CD4-positive, alpha-beta memory T cell (primary cell): ENCODE measurements at regions not wholly inside any gene's neighbourhood (a gene's known extent, or its start where the extent isn't known, plus 50 kb on each side); places are given as distances from the start of the nearest gene placed in this dataset.

Experiments
- CTCF ChIA-PET: fragments of 350-600 bp; sonication (Branson Sonifier 250); formaldehyde crosslinking; loops from one replicate; lab custom pipeline; 2021; ENCODE audit warnings: inconsistent platforms; ENCODE audit not compliant: partially characterized antibody; lab: Charles Lee
- POLR2A ChIA-PET: fragments of 350-600 bp; sonication (Branson Sonifier 250); formaldehyde crosslinking; loops from one replicate; lab custom pipeline; 2021; ENCODE audit not compliant: partially characterized antibody; lab: Charles Lee
- DNase-seq, 5 donors: peaks; one replicate each; pipeline versions ENCODE4 v3.0.0 to v3.0.0-alpha.2; 2020 to 2022; ENCODE audit warnings: mixed read lengths in 1 of 5
- H3K27ac ChIP-seq: one replicate; pipeline ENCODE4 v1.7.0; 2013; ENCODE audit warnings: low read depth, low read length
- H3K27me3 ChIP-seq: 2 replicates; pipeline ENCODE4 v1.7.0; 2013; ENCODE audit warnings: mild to moderate bottlenecking, low read length, moderate library complexity; ENCODE audit not compliant: insufficient read depth
- H3K36me3 ChIP-seq: 2 replicates; pipeline ENCODE4 v1.7.0; 2013; ENCODE audit warnings: mild to moderate bottlenecking, low read length, moderate library complexity; ENCODE audit not compliant: insufficient read depth
- H3K4me1 ChIP-seq: 2 replicates; pipeline ENCODE4 v1.7.0; 2013; ENCODE audit warnings: mild to moderate bottlenecking, low read length, moderate library complexity; ENCODE audit not compliant: insufficient read depth
- H3K4me3 ChIP-seq, 2 donors: one replicate each; pipeline ENCODE4 v1.7.0; 2013; ENCODE audit warnings: low read length in 2 of 2, mild to moderate bottlenecking in 1 of 2
- H3K9me3 ChIP-seq, 2 donors: one replicate each; pipeline ENCODE4 v1.7.0; 2013; ENCODE audit warnings: low read length in 2 of 2, control low read depth in 1 of 2; ENCODE audit not compliant: control insufficient read depth in 1 of 2
- H3K27ac Mint-ChIP-seq, 7 donors: one replicate each; pipeline ENCODE4 v1.8.0; 2020 to 2021; ENCODE audit warnings: mixed read lengths in 7 of 7, mild to moderate bottlenecking in 6 of 7, inconsistent platforms in 3 of 7, moderate library complexity in 3 of 7
- H3K27me3 Mint-ChIP-seq, 2 donors: one replicate each; pipeline ENCODE4 v1.8.0; 2020 to 2021; ENCODE audit warnings: mixed read lengths in 2 of 2
- H3K36me3 Mint-ChIP-seq, 2 donors: one replicate each; pipeline ENCODE4 v1.8.0; 2020 to 2021; ENCODE audit warnings: mixed read lengths in 2 of 2, inconsistent platforms in 1 of 2, mild to moderate bottlenecking in 1 of 2
- H3K4me1 Mint-ChIP-seq, 4 donors: one replicate each; pipeline ENCODE4 v1.8.0; 2020 to 2021; ENCODE audit warnings: mixed read lengths in 4 of 4, mild to moderate bottlenecking in 1 of 4
- H3K4me3 Mint-ChIP-seq, 8 donors: one replicate each; pipeline ENCODE4 v1.8.0; 2020 to 2021; ENCODE audit warnings: mixed read lengths in 8 of 8, mild to moderate bottlenecking in 7 of 8, moderate library complexity in 6 of 8, inconsistent platforms in 3 of 8
- H3K9me3 Mint-ChIP-seq, 8 donors: one replicate each; pipeline ENCODE4 v1.8.0; 2020 to 2021; ENCODE audit warnings: mixed read lengths in 8 of 8, mild to moderate bottlenecking in 5 of 8, inconsistent platforms in 3 of 8, moderate library complexity in 1 of 8
- intact Hi-C: fragments of 100-400 bp; cut with micrococcal nuclease; formaldehyde crosslinking; loops from one replicate; pipeline ENCODE4 v1.15.1; 2023

DNA sequence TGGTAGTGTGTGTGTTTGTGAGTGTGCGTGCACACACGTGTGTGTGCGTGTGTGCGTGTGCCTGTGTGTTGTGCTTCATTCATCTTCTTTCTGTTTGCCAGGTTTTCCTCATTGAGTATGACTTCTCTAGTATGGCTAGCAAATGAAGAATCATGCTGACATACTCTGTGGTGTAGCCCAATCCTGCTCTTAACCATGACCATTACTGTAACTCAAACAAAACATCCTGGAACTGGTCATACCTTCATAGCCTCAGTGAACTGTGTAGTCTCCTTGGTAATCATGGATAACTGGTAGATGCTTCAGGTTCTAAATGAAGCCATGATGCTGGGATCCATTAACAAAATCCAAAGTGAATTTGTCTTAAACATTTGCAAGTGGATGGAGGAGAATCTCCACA lies 1117.7 kb downstream of the BCL11B start:
- H3K4me1 Mint-ChIP-seq = peaks cover 24 to 42% (median 31%) of the 10 kb centered on the region in 4 donors
- Histone ChIP-seq H3K4me1 (peaks cover 11% of the 10 kb centered on the region), H3K4me3 (no peak overlapping the region), H3K27me3 (no peaks in the 10 kb centered on the region), H3K27ac (no peak overlapping the region), H3K36me3 (no peaks in the 10 kb centered on the region), H3K9me3 (no peaks in the 10 kb centered on the region)
- ChIA-PET POLR2A (no interaction called here), CTCF (no interaction called here)
- peaks cover 0 to 4% (median under 1%) of the 10 kb centered on the region in 8 donors for H3K9me3 Mint-ChIP-seq
- intact Hi-C loops = no loop called here
- no peak overlapping the region for H3K4me3 Mint-ChIP-seq
- H3K36me3 Mint-ChIP-seq = peaks cover 0 to 5% of the 10 kb centered on the region in 2 donors
- H3K27ac Mint-ChIP-seq = peak overlapping the region in 1 of 7 donors; percentile 5
- H3K27me3 Mint-ChIP-seq = no peaks in the 10 kb centered on the region
- no peak for DNase-seq

- Histone ChIP-seq H3K36me3 (no peaks in the 10 kb centered on the region), H3K27ac (no peak overlapping the region), H3K9me3 (no peaks in the 10 kb centered on the region), H3K27me3 (no peaks in the 10 kb centered on the region), H3K4me1 (peaks cover 6% of the 10 kb centered on the region), H3K4me3 (no peak overlapping the region)
- Mint-ChIP-seq H3K27ac (peak overlapping the region in 1 of 7 donors; percentile 16), H3K36me3 (no peaks in the 10 kb centered on the region), H3K4me3 (no peak overlapping the region), H3K27me3 (no peaks in the 10 kb centered on the region), H3K9me3 (no peaks in the 10 kb centered on the region), H3K4me1 (peaks cover 15 to 35% (median 25%) of the 10 kb centered on the region in 4 donors)
- POLR2A ChIA-PET = no interaction called here
- CTCF ChIA-PET = no interaction called here
- DNase-seq = no peak
- intact Hi-C loops = no loop called here
These were observed 1115.6 kb downstream of the BCL11B start for GRCh38 chr14:98156411-98156810.

GRCh38 chr14:98160901-98161300 lies 1111.1 kb downstream of the BCL11B start:
- Histone ChIP-seq H3K27me3 (no peaks in the 10 kb centered on the region), H3K4me1 (peaks cover 6% of the 10 kb centered on the region), H3K27ac (no peak overlapping the region), H3K4me3 (no peak overlapping the region), H3K9me3 (no peaks in the 10 kb centered on the region), H3K36me3 (no peaks in the 10 kb centered on the region)
- H3K27ac Mint-ChIP-seq = no peak overlapping the region
- H3K36me3 Mint-ChIP-seq = no peaks in the 10 kb centered on the region
- intact Hi-C loops = no loop called here
- DNase-seq = no peak
- H3K4me1 Mint-ChIP-seq = peaks cover 17 to 40% (median 29%) of the 10 kb centered on the region in 4 donors
- H3K9me3 Mint-ChIP-seq = no peaks in the 10 kb centered on the region
- CTCF ChIA-PET = interaction anchor here (1.1 kb wide), 1 partner anchor 41 kb away, joined by 4 read pairs; no protein-coding TSS in a partner anchor
- POLR2A ChIA-PET = interaction anchor here (1.9 kb wide), 1 partner anchor 12 kb away, joined by 7 read pairs; no protein-coding TSS in a partner anchor
- H3K4me3 Mint-ChIP-seq = no peak overlapping the region
- H3K27me3 Mint-ChIP-seq = no peaks in the 10 kb centered on the region

- Histone ChIP-seq H3K36me3 (no peaks in the 10 kb centered on the region), H3K4me3 (no peak overlapping the region), H3K4me1 (peaks cover 6% of the 10 kb centered on the region), H3K27ac (no peak overlapping the region), H3K9me3 (no peaks in the 10 kb centered on the region), H3K27me3 (no peaks in the 10 kb centered on the region)
- H3K4me1 Mint-ChIP-seq = peaks cover 15 to 40% (median 28%) of the 10 kb centered on the region in 4 donors
- H3K27ac Mint-ChIP-seq = no peak overlapping the region
- ChIA-PET POLR2A (interaction anchor here (1.9 kb wide), 1 partner anchor 12 kb away, joined by 7 read pairs; no protein-coding TSS in a partner anchor), CTCF (no interaction called here)
- intact Hi-C loops = no loop called here
- no peaks in the 10 kb centered on the region for H3K27me3 Mint-ChIP-seq
- no peak for DNase-seq
- no peaks in the 10 kb centered on the region for H3K9me3 Mint-ChIP-seq
- no peaks in the 10 kb centered on the region for H3K36me3 Mint-ChIP-seq
- H3K4me3 Mint-ChIP-seq = no peak overlapping the region
These were observed 1110.6 kb downstream of the BCL11B start for GRCh38 chr14:98161356-98161755.

DNA sequence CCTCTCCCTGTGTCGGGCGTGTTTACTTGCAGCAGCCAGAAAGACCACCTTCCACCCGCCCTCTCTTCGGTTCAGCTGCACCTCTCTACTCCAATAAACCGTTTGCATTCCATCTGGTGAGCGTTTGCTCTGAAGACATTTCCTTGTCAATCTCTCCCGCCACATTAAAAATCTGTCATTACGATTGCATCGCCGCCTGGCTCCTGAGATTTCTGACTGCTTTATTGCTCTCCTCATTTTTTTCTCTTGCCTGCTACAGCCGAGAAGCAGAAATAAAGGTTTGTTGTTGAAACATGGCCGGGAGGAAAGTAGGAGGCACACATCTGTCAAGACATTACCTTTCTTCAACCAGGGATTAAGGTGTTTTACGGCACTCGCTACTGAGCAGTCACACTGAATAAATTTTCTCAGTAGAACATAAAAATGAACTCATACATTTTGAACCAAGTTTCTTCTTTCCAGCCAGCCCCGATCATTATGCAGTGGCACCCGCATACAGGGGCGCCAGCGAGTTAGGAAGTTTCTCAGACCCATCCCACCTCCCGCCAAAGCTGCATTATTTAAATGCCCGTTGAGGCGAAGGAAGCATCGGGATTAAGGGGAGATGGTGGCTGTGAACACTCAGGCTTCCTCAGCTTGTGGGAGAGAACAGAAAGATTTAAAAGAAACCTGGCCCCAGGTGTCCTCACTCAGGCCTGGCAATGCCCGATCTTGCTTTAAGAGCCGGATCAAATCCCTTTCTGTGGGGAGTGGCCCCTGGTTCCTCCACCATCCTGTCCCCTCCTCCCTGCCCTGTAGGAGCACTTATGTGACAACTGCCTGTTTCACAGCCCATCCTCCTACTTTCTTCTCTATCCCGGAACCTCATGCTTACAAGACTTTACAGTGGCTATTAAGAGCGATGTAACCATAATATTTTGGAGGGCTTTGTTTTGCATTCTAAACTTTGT lies 1108.9 kb downstream of the BCL11B start:
- H3K27ac ChIP-seq = no peak overlapping the region
- intact Hi-C loops = no loop called here
- ChIA-PET POLR2A (interaction anchor here (0.9 to 2.6 kb wide), 2 partner anchors 10 to 27 kb away, joined by 3 to 7 read pairs; no protein-coding TSS in a partner anchor), CTCF (interaction anchor here (1.0 kb wide), 1 partner anchor 10 kb away, joined by 3 read pairs; no protein-coding TSS in a partner anchor)
- peak overlapping the region in 2 of 8 donors; percentile 5 to 26 for H3K4me3 Mint-ChIP-seq
- peaks cover 24% of the 10 kb centered on the region for H3K4me1 ChIP-seq
- no peaks in the 10 kb centered on the region for H3K9me3 Mint-ChIP-seq
- H3K27me3 Mint-ChIP-seq = no peaks in the 10 kb centered on the region
- H3K4me1 Mint-ChIP-seq = peaks cover 23 to 49% (median 36%) of the 10 kb centered on the region in 4 donors
- H3K4me3 ChIP-seq = no peak overlapping the region
- H3K36me3 Mint-ChIP-seq = no peaks in the 10 kb centered on the region
- H3K36me3 ChIP-seq = no peaks in the 10 kb centered on the region
- H3K9me3 ChIP-seq = no peaks in the 10 kb centered on the region
- peak overlapping the region in 3 of 7 donors; percentile 14 to 53 (median 48) for H3K27ac Mint-ChIP-seq
- no peaks in the 10 kb centered on the region for H3K27me3 ChIP-seq
- no peak for DNase-seq

DNA sequence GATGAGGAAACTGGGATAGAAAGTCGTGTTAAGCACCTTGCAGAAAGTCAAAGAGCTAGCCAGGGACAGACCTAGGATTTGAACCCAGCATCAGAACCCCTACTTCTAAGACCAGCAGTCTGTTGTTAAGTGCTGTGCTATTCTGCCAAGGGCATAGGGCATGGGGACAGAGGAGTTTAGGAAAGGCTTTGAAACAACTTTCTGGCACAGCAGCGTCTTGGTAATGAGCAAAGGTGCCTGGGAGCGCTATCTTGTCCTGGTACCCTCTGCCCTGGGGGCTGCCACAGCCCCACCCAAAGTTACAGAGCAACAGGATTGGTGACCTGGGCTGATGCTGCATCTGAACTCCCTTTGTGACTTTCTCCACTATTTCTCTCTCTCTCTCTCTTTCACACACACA lies 1108.1 kb downstream of the BCL11B start:
- no peaks in the 10 kb centered on the region for H3K27me3 Mint-ChIP-seq
- no peaks in the 10 kb centered on the region for H3K36me3 Mint-ChIP-seq
- Histone ChIP-seq H3K9me3 (no peaks in the 10 kb centered on the region), H3K27me3 (no peaks in the 10 kb centered on the region), H3K4me3 (no peak overlapping the region), H3K27ac (no peak overlapping the region), H3K36me3 (no peaks in the 10 kb centered on the region), H3K4me1 (peaks cover 32% of the 10 kb centered on the region)
- peaks cover 0 to 3% (median 0%) of the 10 kb centered on the region in 8 donors for H3K9me3 Mint-ChIP-seq
- DNase-seq = no peak
- ChIA-PET CTCF (no interaction called here), POLR2A (interaction anchor here (2.6 to 12.8 kb wide), 2 partner anchors 9 to 23 kb away, joined by 7 to 475 read pairs; no protein-coding TSS in a partner anchor)
- no peak overlapping the region for H3K4me3 Mint-ChIP-seq
- H3K27ac Mint-ChIP-seq = peak overlapping the region in 3 of 7 donors; percentile 40 to 53 (median 46)
- intact Hi-C loops = no loop called here
- H3K4me1 Mint-ChIP-seq = peaks cover 29 to 56% (median 42%) of the 10 kb centered on the region in 4 donors

GRCh38 chr14:98165976-98166375 lies 1106.0 kb downstream of the BCL11B start:
- intact Hi-C loops = no loop called here
- H3K4me3 ChIP-seq = no peak overlapping the region
- no peaks in the 10 kb centered on the region for H3K27me3 ChIP-seq
- H3K27ac ChIP-seq = no peak overlapping the region
- Mint-ChIP-seq H3K4me1 (peaks cover 42 to 65% (median 56%) of the 10 kb centered on the region in 4 donors), H3K27ac (peak overlapping the region in 3 of 7 donors; percentile 46 to 74 (median 65)), H3K9me3 (peaks cover 0 to 6% (median under 1%) of the 10 kb centered on the region in 8 donors), H3K27me3 (no peaks in the 10 kb centered on the region), H3K4me3 (peak overlapping the region in 1 of 8 donors; percentile 7), H3K36me3 (peaks cover 0 to 2% of the 10 kb centered on the region in 2 donors)
- no peaks in the 10 kb centered on the region for H3K9me3 ChIP-seq
- no peaks in the 10 kb centered on the region for H3K36me3 ChIP-seq
- H3K4me1 ChIP-seq = peaks cover 46% of the 10 kb centered on the region
- POLR2A ChIA-PET = interaction anchor here (1.9 to 12.8 kb wide), 3 partner anchors 16 to 25 kb away, joined by 6 to 475 read pairs (median 13); no protein-coding TSS in a partner anchor
- CTCF ChIA-PET = interaction anchor here (1.0 to 7.5 kb wide), 4 partner anchors 16 to 188 kb away, joined by 3 to 68 read pairs (median 8); no protein-coding TSS in a partner anchor
- no peak for DNase-seq
